Activated CD4-positive, alpha-beta T cell treated with anti-CD3 and anti-CD28 coated beads, Interleukin-2, amount 50 U/mL, for 24 hours (primary cell): ENCODE measurements at regions not wholly inside any gene's neighbourhood (a gene's known extent, or its start where the extent isn't known, plus 50 kb on each side); places are given as distances from the start of the nearest gene placed in this dataset.

Experiments
- DNase-seq, 2 donors: peaks; one replicate each; pipeline ENCODE4 v3.0.0-alpha.2; 2020; ENCODE audit warnings: low read depth in 1 of 2, low spot score in 1 of 2

- DNase-seq, result no peak
Measured at GRCh38 chr21:25054689-25055088, 552.6 kb downstream of the MRPL39 start.

- DNase-seq, result no peak
Measured at GRCh38 chr21:25039461-25040380, 567.6 kb downstream of the MRPL39 start.

GRCh38 chr21:25036775-25037174 lies 570.5 kb downstream of the MRPL39 start:
- DNase-seq, result no peak

- no peak for DNase-seq
Measured at GRCh38 chr21:25031750-25032149, 575.5 kb downstream of the MRPL39 start.

DNA sequence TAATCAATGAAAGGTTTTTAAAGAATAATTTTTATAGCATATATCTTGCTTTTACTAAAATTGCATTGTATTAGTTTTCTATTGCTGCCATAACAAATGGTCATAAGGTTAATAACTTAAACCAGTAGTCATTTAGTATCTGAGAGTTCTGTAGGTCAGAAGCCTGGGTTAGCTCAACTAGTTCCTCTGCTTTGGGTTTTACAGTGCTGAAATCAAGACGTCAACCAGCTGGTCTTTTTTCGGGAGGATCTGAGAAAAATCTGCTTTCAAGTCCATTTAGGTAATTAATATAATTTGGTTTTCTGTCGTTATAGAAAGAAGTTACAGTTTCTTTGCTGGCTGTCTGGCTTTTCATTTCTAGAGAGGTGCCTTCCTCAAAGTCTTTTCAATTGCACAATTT lies 577.7 kb downstream of the MRPL39 start:
- no peak for DNase-seq

DNA sequence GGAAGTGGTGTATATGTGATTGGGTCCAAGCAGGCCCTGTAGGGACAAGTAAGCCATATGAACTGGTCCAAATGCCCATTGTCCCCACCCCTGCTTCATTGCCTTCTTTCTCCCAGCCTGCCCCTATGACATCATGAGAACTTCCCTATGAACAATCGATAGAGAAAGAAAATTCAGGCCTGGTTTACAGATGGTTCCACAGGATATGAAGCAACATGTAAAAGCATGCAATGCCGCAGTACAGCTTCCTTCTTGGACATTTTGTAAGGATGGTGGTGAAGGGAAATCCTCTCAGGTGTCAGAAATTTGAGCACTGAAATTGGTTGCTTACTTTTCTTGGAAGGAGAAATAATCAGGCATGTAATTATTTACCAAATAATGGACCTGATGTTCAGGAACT lies 581.7 kb downstream of the MRPL39 start:
- DNase-seq, result no peak

GRCh38 chr21:25024639-25025038 lies 582.6 kb downstream of the MRPL39 start:
- DNase-seq, result no peak

- no peak for DNase-seq
Measured at GRCh38 chr21:25005388-25005787, 601.9 kb downstream of the MRPL39 start.

DNA sequence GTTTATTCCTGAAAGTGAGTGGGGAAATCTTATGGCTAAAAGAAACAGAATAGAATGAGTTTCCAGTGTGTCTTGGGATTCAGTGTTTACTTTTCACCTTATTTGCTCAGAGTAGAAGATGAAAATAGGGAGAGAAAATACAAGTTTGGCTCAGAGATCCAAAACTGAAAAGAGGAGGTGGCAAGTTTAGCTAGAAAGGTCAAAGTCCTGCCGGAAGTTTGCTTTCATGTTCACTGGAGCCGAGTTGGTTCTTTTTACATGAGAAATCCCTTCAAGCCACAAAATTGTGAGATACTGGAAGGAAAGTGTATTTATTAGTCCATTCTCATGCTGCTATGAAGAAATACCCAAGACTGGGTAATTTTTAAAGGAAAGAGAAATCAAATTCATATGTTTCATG lies 604.6 kb downstream of the MRPL39 start:
- DNase-seq, result no peak

GRCh38 chr21:24995216-24995615 lies 612.1 kb downstream of the MRPL39 start:
- DNase-seq, result no peak

GRCh38 chr21:24994717-24995116 lies 612.6 kb downstream of the MRPL39 start:
- DNase-seq, result no peak

DNA sequence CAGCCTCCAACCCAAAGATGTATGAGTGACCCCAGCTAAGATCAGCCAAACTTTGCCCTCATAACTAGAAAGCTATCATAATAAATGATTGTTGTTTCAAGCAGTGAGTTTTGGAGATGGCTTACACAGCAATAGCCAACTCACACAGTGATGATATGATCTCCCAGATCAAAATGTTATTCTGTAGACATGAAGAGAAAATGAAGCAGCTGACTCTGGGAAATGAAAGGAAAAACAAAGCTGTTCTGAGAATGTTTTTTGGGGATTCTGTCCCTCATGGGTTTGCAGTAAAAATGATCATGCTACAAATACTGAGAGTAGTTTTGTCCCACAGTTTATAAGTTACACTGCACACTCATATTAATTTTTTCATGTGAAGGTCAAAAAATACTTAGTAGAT lies 617.8 kb downstream of the MRPL39 start:
- no peak for DNase-seq

GRCh38 chr21:24988941-24989340 lies 618.3 kb downstream of the MRPL39 start:
- no peak for DNase-seq

DNA sequence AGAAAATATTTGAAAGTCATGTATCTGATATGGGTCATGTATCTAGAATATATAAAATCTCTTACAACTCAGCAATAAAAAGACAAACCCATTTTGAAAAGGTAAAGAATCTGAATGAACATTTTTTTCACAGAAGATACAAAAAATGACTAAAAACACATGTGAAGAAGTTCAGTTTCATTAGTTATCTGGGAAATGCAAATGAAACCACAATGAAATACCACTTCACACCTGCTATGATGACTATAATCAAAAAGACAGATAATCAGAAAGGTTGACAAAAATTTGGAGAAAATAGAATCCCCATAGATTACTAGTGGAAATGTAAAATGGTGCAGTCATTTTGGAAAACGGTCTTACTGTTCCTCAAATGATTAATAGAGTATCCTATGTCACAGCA lies 631.0 kb downstream of the MRPL39 start:
- no peak for DNase-seq

- DNase-seq, result no peak
Measured at GRCh38 chr21:24969068-24969467, 638.2 kb downstream of the MRPL39 start.

DNA sequence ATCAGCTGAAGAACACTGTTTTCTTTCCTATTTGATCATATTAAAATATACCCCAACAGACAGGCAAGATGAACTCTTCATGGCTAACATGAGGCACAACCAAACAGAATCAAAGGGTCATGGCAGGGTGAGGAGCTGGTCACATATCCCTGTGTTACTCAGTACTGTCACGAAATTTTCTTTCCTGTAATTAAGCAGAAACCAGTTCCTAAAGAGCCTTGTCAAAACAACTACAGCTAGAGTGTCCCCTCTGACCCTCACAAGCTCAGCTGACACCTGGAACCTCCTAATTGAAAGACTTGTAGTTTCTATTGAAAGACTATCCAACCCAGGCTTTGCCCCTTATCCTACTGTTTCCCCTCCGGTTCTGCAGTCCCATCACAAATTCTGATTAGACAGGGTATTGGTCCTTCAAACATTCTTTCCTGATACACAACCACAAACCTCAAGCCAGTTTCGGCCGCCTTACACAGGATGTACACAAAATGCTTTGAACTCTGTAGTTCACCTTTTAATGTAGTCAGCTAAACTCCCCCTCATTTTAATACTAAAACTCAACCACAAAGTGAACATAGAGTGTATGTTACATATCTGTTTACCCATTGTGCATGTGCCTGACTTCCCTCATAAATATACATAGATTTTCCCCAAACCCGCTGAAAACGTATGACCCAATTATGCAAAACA lies 651.9 kb downstream of the MRPL39 start:
- DNase-seq, result no peak

DNA sequence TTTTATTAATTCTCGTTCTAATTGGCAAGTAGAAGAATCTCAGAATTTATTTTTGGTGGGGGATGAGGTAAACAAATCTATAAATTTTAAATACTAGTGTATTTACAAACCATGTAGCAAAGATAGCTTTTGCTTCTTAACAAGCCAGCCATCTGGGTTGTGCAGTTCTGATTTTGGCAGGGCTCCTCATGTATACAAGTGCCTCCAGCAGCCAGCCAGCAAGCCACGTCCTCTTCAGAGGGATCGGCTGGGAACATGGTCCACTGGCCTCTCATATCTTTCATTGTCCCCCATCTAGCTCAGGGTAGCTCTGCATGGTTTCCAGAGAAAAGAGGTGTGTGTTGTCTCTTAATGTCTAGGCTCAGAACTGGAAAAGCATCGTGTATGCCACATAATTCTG lies 659.1 kb downstream of the MRPL39 start:
- no peak for DNase-seq

DNA sequence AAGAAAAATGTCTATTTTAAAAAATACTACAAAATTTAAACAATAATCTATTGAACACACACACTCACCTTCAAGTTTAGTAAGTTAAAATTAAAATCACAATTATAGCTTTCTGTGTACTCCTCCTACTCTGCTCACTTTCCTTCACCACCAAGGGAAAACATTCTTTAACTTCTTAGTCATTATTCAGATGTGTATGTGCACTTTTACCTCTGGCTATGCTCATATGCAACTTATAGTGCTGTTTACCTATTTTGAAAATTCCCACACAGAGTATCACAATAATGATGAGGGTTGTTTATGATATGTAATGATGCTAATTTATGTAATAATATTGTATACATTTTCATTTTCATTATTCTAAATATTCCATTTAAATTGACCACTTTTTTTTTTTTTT lies 661.4 kb downstream of the MRPL39 start:
- no peak for DNase-seq

DNA sequence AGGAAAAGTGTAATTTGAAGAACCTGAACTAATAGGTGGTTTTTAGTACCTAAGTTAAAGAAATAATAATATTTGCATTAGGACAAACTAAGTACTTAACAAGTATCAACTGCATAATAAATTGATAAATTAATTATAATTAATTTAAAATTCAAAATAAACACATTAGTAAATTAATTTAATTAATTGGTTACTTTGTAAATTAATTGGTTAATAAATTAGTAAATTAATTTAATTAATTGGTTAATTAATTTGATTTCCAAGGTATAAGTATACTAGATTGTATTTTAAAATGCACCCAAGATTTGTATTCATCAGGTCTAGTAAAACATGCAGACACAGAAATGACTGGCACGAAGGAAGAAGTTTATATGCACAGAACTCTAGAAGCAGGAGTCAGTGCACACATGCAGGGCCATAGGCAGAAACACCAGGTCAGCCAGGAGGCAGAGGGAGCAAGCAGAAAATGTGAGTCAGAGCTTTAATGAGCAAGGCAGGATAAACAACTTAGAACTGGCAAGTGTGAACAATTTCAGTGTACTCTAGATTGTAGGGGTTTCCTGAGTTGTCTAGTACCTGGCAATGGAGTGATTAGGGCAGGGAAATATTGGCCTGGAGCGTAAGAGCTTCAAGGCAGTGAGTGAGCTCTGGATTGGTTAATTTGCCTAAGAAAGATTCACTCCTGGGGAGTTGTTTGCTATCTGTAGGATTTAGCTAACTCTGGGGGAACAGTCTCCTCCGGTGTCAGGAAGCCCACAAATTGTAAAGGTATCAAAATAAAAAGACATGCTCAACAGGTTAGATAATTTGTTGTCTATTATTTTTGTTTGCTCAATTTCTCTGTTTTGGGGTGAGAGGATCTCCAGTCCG lies 665.7 kb downstream of the MRPL39 start:
- DNase-seq, result no peak

DNA sequence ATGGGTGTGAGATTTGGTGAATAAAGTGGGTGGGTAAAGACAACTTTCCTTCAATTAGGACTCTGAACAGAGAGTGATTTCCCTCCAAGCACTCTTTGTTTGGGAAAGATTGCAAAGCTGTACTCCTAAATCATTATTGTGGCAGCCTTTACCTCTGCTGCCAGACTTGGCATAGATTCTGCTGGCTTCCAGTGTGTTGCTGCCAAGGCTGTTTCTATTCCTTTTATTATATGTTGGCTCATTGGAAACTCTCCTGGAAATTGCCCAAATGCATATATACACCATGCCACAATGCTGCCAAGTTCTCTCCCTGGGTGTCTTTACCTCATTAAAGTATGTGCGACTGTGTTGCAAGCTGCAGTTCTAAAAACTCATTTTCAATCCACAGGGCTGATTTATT lies 668.0 kb downstream of the MRPL39 start:
- no peak for DNase-seq

DNA sequence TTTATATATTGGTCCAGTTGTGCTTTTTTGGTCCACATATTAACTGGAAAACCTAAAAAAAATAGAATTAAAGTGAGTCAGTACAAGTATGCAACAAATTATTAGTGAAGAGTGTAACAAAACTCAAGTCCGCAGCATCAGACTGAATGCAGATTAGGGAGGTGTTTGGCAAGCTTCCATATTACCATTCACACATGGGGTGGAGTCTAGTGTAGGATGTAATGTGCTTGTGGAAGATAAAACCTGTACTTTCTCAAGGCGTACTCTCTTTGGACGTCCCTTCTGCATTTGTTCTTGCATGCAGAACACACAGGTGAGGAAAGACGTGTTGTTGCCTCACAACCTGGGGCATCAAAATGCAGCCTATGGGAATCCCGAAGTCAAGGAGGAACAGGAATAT lies 668.7 kb downstream of the MRPL39 start:
- no peak for DNase-seq

DNA sequence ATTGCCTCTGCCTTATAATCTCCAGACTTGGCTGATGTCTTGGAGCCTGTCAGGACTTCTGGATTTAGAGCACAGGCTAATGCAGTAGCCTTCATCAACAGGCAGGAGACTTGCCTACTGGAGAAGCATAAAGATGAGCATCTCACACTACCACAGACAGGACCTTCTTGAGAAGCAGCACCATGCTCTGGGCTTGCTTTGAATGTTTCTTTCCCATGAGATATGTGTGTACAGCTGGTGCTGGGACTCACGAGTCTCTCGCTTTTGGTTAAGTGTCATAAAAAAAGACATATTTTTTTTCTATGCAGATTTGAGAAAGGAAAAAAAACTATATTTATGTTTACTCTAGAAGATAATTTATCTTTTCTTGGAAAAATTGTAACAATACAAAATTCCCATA lies 671.3 kb downstream of the MRPL39 start:
- no peak for DNase-seq
